KG1 (cell line): ENCODE measurements at regions not wholly inside any gene's neighbourhood (a gene's known extent, or its start where the extent isn't known, plus 50 kb on each side); places are given as distances from the start of the nearest gene placed in this dataset.
A peak's percentile ranks its signal among the peaks of the same experiment; 100 is the strongest.

Source experiments
- DNase-seq: peaks from one replicate; lab custom pipeline; 2025; lab: John Stamatoyannopoulos, UW

GRCh38 chr2:133839677-133840076 is 271.4 kb upstream of the NCKAP5 start:
- DNase-seq, result no peak

- no peak for DNase-seq
Measured at GRCh38 chr2:133840761-133841160, 272.5 kb upstream of the NCKAP5 start.

- DNase-seq, result no peak
Measured at GRCh38 chr2:133841900-133842299, 273.6 kb upstream of the NCKAP5 start.

- DNase-seq, result no peak
Measured at GRCh38 chr2:133842446-133842845, 274.2 kb upstream of the NCKAP5 start.

- DNase-seq, result no peak
Measured at GRCh38 chr2:133843091-133843490, 274.8 kb upstream of the NCKAP5 start.

GRCh38 chr2:133843551-133843950 is 275.3 kb upstream of the NCKAP5 start:
- no peak for DNase-seq

GRCh38 chr2:133844214-133844892 is 276.1 kb upstream of the NCKAP5 start:
- DNase-seq, result peak; percentile 15

GRCh38 chr2:133846476-133846875 is 278.2 kb upstream of the NCKAP5 start:
- DNase-seq, result no peak

- DNase-seq, result no peak
Measured at GRCh38 chr2:133847591-133847990, 279.3 kb upstream of the NCKAP5 start.

- no peak for DNase-seq
Measured at GRCh38 chr2:133848111-133848649, 279.9 kb upstream of the NCKAP5 start.

GRCh38 chr2:133849341-133849740 is 281.1 kb upstream of the NCKAP5 start:
- DNase-seq, result no peak

- DNase-seq, result no peak
Measured at GRCh38 chr2:133854603-133855200, 286.4 kb upstream of the NCKAP5 start.

GRCh38 chr2:133855526-133855925 is 287.3 kb upstream of the NCKAP5 start:
- no peak for DNase-seq

- DNase-seq, result no peak
Measured at GRCh38 chr2:133856678-133857077, 288.4 kb upstream of the NCKAP5 start.

GRCh38 chr2:133859578-133859977 is 291.3 kb upstream of the NCKAP5 start:
- no peak for DNase-seq

- no peak for DNase-seq
Measured at GRCh38 chr2:133862400-133862977, 294.2 kb upstream of the NCKAP5 start.

GRCh38 chr2:133863106-133863800 is 295.0 kb upstream of the NCKAP5 start:
- no peak for DNase-seq

GRCh38 chr2:133865141-133865540 is 296.9 kb upstream of the NCKAP5 start:
- no peak for DNase-seq

- no peak for DNase-seq
Measured at GRCh38 chr2:133867166-133867565, 298.9 kb upstream of the NCKAP5 start.

- no peak for DNase-seq
Measured at GRCh38 chr2:133871545-133872209, 303.4 kb upstream of the NCKAP5 start.

- DNase-seq, result no peak
Measured at GRCh38 chr2:133878326-133878725, 310.1 kb upstream of the NCKAP5 start.

- DNase-seq, result no peak
Measured at GRCh38 chr2:133879703-133880102, 311.4 kb upstream of the NCKAP5 start.
